GM18502 (cell line): ENCODE measurements at regions not wholly inside any gene's neighbourhood (a gene's known extent, or its start where the extent isn't known, plus 50 kb on each side); places are given as distances from the start of the nearest gene placed in this dataset.
A peak's percentile ranks its signal among the peaks of the same experiment; 100 is the strongest.
"Not testable (repeated sequence)": the region's sequence is repeated elsewhere in the genome, so short reads cannot be mapped to it uniquely, and the experiment has no call there.

Experiments
- ATAC-seq: cut with Tn5 transposase; IDR thresholded peaks from one replicate; pipeline ENCODE4 v1.9.1; 2021; ENCODE audit warnings: mild to moderate bottlenecking; ENCODE audit not compliant: unreplicated experiment, poor library complexity

DNA sequence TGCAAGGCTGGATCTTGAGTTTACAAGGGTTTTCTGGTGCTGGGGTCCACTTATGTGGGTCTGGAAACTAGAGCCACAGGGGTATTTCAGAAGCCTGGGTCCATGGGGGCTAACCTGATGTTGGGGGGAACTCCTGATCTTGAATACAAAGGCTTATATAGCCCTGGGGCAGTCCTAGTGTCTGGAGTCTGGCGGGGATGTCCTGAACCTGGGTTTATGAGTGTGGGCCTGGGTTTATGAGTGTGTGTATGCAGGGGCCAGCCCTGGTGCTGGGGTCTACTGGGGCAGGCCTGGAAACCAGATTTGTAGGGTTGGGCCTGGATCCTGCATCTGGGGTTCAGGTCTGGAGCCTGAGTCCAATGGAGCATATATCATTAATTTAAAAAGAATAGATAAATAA lies 146.5 kb upstream of the C1GALT1 start:
- no peak for ATAC-seq

DNA sequence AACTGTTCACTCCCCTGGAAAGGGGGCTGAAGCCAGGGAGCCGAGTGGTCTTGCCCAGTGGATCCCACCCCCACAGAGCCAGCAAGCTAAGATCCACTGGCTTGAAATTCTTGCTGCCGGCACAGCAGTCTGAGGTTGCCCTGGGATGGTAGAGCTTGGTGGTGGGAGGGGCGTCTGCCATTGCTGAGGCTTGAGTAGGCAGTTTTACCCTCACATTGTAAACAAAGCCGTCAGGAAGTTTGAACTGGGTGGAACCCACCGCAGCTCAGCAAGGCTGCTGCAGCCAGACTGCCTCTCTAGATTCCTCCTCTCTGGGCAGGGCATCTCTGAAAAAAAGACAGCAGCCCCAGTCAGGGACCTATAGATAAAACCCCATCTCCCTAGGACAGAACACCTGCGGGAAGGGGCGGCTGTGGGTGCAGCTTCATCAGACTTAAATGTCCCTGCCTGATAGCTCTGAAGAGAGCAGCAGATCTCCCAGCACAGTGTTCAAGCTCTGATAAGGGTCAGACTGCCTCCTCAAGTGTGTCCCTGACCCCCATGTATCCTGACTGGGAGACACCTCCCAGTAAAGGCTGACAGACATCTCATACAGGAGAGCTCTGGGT lies 140.0 kb upstream of the C1GALT1 start:
- not testable (repeated sequence) for ATAC-seq

DNA sequence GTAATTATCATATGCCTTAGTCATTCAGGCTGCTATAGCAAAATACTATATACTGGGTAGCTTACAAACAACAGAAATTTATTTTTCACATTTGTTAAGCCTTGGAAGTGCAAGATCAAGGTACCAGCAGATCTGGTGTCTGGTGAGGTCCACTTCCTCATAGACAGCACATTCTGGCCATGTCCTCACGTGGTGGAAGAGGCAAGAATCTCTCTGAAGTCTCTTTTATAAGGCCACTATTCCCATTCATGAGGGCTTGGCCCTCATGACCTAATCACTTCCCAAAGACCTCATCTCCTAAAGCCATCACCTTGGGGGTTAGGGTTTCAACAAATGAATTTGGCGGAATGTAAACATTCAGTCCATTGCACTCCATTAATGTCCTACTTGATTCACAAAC lies 137.5 kb upstream of the C1GALT1 start:
- ATAC-seq = no peak

DNA sequence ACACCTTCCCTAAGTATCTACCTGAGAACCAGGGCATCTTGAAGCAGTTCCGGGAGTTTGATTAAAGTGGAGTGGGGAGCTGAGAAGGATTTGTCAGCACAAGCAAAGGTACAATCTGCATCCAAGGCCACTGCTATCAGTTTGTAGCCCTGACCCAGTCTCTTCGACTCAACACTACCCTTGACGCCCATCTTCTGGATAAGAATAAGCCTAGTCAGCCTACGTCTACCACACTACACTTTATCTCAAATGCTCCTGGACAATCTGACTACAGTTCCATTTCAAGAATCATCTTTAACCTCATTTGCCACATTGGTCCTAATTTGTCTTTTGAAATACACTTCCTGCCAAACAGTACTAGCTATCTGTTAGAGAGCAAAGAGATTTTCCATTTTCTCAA lies 134.1 kb upstream of the C1GALT1 start:
- ATAC-seq = no peak

DNA sequence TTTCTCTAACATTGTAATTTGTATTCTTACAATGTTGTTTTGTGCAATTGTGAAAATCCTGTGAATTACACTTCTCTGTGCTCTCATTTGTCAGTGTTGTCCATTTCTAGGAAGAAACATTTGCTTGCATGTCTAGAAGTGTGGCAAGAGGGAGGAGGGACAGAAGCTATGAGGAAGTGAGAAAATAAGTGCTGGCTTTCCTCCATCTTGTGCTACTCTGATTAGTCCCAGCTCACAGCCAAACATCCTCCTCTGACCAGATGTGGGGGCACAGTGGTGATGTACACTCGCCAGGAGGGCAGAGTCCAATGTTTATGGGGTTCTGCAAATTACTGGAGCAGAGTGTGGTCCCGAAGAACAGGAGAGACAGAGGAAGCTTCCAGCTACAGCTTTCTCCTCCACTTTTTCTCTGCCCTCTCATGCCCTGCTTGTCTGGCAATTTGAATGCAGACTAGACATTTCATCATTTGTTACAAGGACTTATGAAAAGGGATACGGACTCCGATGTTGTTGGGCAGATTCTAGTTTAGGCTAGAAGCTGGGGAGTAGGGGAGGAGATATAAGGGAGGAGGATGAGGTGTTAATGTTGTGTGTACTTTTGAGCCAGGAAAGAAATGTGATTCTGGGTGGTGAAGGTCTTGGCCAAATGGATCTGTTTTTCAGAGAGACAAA lies 131.0 kb upstream of the C1GALT1 start:
- ATAC-seq = peak; percentile 71

DNA sequence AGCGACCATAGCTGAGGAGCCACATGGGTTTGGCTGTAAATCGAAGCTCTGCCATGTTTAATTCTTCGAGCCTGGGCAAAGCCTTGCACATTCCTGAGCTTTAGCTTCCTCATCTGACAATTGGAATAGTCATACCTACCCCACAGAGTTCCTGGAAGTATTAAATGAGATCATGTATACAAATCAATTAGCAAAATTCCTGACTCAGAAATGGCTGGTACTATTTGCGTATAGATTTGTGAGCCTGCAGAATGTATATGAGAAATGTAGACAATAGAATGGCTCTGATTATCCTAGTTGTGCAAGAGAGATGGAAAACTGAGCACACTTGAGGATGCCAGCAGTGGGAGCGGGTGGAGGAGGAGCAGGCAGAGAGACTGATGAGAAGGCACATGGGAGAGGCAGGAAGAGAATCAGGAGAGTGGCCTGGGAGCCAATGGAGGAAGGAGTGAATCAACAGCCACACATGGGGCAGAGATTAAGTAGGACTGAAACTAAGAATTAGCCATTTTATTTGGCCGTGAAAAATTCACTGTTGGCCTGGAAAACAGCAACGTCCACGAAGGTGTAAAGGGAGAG lies 128.0 kb upstream of the C1GALT1 start:
- no peak for ATAC-seq

DNA sequence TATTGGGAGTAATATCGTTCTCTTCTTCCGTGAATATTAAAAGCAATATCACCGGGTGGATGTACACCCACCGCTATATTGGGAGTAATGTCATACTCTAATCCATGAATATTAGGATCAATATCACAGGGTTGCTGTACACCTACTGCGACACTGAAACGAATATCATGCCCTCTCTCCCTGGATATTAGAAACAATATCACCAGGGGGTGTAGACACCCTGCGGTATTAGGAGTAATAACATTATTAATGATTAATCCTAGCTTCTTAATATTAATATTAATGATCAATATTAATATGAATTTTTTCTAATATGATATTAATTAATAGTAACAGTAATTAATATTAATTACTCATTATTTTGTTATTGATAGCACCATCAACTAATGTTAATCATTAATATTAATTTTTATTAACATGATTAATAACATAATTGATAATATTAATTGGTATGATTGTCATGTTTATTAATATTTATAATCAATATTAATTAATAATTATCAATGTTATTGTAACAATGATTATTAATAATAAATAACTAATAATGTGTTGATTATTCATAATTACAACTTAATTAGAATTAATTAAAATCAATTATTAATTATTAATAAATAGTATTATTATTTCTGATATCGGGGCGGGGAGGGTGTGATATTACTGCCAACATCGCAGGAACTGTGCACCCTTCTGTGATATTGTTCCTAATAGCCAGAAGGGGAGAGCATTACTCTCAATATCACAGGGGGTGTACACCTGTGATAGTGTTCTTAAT lies 121.3 kb upstream of the C1GALT1 start:
- ATAC-seq = no peak

DNA sequence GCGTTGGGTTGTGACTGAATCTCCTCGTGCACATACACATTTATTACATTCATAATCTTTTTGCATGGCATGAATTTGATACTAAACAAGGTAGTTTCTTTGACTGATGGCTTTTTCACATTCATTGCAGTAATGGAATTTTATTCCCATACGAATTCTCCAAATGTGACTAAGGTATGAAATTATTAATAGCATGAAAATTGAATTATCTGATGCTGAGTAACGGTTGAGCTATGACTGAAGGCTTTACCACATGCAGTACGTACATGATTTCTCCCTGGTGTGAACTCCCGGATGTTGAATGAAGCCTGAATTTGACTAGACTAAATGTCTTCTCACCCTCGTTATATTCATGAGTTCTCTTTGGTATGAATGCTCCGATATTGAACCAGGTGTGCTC lies 104.4 kb upstream of the C1GALT1 start:
- no peak for ATAC-seq

DNA sequence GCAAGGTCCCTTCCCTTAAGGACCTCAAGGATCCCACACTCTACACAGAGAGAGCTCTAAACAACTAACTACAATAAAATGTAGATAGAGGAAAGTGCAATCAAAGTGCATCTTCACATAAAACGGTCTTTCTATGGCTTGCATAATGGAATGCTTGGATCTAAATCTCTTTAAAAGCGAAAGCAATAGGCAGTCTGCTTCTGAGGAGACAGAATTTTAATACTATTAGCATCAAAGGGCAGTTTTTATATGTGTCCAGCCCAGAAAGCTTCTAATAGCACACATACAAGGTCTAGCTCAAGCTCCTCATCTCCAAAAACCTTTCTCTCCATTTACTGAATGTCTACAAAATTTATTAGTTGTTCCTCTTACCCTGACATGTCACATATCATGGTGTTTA lies 101.5 kb upstream of the C1GALT1 start:
- no peak for ATAC-seq

DNA sequence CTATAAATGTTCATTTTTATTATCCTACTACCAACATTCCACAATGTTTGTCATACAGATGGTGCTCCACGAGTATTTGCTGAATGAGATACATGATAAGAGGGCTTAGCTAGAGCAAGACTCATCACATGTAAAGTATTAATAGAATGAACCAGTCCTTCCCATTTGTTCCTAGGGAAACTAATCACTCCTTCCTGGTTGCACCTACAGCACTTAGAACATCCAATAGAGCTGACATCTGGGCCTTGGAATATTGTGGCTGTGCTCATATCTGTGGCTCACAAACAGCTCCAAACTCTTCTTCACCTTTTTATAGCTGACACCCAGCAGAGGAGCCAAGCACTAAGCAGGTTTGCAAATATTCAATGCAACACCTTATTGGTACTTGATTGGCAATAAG lies 91.9 kb upstream of the C1GALT1 start:
- ATAC-seq = no peak

DNA sequence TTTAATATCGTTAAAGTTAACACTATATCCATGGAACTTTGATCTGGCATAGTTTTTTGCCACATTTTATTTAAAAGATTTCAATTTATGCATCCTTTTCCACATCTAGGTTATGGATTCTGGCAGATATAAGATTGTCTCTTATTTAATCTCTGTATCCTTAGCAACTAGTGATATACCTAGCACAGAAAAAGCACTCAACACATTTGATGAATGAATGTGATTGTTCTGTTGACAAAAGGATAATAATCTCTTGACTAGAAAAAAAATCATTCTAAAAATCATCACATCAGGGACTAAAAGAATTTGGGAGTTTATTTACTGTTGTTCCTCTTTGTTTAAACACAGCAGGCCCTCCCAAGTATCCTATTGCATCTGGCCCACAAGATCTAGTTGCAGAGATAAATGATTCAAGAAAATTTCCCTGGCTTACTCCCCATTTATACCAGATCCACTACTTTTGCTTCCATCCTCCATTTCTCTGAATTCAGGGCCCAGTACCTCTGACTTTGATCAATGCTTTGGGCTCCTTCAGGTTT lies 84.0 kb upstream of the C1GALT1 start:
- no peak for ATAC-seq

DNA sequence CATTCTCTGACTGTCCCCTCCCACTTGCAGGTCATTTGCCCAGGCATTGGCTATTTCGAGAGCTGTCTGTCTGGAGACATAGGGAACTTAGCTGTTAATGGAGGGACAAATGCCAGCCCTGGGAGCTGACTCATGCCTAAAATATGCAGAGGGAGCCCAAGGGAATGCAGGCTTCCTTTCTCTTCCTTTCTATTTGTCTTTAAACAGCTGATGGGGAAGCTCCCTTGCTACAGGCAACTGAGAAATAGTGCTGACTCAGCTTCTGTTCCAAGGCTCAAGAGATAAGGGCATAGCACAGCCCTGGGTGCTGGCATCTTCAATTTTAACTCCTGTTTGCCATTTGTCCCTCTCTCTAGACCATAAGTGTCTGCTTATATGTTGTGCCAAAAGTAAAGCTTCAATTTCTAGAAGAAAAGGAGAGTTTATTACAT lies 82.7 kb upstream of the C1GALT1 start:
- no peak for ATAC-seq

DNA sequence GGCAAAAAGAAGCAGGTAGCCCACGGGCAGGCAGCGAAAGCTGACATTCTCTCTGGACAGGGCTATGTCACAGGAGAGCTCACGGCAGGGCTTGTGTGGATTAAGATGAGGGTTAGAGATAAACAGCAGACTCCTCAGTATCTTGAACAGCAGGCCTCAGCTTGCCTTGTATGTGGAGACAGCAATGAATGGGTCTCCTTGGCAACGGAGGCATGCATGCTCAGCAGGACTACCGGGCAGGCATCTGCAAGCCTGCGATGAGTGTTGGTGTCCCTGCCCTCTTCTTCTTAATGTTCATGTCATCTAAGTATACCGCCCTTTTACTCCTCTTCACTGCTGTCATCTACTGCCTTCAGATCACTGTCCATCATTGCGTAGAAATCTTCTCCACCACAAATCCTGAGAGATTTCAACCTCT lies 81.9 kb upstream of the C1GALT1 start:
- ATAC-seq = no peak

DNA sequence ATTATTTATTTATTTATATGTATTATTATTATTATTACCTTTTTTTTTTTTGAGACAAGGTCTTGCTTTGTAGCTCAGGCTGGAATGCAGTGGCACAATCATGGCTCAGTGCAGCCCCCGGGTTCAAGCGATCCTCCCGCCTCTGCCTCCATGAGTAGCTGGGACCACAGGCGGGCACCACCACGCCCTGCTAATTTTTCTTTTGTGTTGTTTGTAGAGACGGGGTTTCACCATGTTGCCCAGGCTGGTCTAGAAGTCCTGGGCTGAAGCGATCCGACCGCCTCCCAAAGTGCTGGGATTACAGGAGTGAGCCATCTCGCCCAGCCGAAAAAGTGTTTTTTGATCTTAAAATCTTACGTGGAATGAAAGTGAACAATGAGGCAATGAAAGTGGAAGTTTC lies 79.4 kb upstream of the C1GALT1 start:
- no peak for ATAC-seq

DNA sequence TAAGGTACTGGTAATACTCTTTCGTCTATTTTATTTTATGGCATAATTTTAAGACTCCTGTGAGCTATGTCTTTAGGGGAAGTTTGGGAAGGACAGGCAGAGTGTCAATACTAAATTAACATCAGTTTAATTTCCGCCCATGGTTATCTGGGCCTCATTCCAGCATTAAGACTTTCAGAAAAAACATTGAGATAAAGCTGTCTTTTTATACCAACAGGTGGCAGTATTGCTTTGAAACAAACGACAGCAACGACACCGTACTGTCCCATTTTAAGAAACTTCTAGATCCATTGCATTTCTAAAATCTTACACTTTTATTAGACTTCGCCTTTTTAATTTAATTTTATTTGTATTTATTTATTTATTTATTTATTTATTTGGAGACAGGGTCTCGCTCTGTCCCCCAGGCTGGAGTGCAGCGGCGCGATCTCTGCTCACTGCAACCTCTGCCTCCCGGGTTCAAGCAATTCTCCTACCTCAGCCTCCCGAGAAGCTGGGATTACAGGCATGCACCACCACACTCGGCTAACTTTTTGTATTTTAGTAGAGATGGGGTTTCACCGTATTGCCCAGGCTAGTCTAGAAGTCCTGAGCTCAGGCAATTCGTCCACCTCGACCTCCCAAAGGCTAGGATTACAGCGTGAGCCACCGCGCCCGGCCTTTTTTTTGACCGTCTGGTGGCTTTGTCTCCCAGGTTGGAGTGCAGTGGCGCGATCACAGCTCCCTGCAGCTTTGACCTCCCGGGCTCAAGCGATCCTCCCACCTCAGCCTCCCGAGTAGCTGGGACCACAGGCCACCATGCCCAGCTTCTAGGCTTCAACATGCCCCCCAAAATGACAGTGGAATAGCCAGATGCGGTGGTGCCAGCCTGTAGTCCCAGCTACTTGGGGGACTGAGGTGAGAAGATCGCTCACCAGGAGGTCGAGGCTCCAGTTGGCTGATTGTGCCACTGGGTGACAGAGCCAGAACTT lies 78.7 kb upstream of the C1GALT1 start:
- ATAC-seq = peak; percentile 74

DNA sequence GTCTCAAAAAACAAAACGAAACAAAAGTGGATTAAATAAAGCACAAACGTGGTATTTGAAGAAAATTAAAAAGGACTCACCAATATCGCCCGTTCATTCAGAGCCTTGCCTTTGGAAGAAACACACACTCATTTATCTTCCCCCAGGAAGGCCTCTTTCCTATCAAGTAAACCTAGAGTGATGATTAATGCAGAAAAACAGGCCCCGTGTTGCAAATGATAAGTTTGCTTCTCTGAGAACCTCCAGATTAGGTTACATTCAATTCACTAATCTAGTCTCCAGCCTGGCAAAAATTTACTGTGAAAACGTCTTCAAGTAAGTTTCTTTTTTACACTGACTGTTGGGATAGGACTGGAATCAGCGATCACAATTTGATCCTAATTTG lies 78.0 kb upstream of the C1GALT1 start:
- no peak for ATAC-seq

DNA sequence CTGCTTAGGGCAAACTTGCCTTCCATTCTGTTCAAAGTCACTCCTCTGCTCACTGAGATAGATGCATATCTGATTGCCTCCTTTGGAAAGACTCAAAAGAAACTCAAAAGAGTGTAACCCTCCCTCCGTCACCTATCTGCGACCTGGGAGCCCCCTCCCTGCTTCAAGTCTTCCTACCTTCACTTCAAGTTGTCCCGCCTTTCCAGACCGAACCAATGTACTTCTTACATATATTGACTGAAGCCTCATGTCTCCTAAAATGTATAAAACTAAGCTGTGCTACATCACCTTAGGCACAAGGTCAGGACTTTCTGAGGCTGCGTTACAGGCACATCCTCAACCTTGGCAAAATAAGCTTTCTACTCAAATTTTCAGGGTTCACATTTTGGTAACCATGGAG lies 77.4 kb upstream of the C1GALT1 start:
- ATAC-seq = no peak

DNA sequence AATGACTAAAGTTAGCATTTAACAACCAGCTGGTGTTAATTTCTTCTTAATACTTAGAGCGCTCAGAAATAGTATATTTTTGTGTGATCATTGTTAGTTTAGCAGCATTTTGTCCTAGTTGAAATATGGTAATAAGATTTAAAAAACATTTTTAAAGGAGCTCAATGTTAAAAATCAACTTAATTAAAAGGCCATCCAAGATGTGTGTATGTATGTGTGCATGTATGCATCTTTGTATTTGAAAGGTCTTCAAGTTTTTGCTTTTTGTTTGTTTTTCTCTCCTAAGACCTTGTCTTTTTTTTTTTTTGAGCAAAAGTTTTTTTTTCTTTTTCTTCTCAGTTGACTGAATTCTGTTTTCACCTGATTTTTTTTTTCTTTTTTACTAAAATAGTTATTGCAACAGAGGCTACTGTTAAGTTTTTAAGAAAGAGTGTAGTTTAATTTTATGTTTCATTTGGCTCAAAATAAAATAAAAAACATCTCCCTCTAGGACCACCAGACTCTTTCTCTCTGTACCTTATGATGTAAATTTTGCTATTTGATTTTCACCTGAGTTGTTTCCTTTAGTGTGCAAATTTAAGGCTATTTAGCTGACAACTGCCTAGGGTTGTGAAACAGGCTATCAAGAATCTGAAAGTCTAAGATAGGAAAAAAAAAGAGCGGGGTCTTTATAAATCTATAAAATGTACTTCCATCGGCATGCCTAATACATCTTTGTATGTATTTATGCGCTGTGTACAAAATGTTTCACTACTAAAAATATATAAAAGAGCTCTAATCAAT lies 76.4 kb upstream of the C1GALT1 start:
- ATAC-seq = no peak

DNA sequence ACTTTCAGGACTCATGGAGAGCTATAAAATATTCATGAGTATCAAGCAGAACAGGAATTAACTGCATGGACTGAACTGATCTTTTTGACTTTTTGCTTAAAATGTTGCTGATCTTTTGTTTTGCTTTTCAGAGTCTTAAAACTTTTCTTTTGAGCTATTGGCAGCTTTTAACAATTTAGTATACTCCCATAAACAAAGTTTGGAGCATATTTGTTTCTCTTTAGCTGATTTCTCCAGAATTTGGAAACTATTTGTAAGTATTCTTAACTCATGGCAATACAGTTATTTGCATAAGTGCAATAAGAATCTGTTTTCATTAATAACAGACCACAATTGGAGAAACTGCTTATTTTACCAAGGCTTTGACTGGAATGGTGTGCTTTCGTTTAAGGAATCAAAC lies 73.4 kb upstream of the C1GALT1 start:
- no peak for ATAC-seq
